Lung microvascular endothelial cell (primary cell): ENCODE measurements at regions not wholly inside any gene's neighbourhood (a gene's known extent, or its start where the extent isn't known, plus 50 kb on each side); places are given as distances from the start of the nearest gene placed in this dataset.
A peak's percentile ranks its signal among the peaks of the same experiment; 100 is the strongest.

Experiments used
- DNase-seq, 2 donors: peaks; one replicate each; pipeline versions ENCODE4 v3.0.0 to v3.0.0-alpha.2; 2010; ENCODE audit warnings: low read depth in 2 of 2

- DNase-seq = peak in 1 of 2 donors; percentile 24
These were observed 172.5 kb upstream of the LRIG1 start for GRCh38 chr3:66673293-66673692.

DNA sequence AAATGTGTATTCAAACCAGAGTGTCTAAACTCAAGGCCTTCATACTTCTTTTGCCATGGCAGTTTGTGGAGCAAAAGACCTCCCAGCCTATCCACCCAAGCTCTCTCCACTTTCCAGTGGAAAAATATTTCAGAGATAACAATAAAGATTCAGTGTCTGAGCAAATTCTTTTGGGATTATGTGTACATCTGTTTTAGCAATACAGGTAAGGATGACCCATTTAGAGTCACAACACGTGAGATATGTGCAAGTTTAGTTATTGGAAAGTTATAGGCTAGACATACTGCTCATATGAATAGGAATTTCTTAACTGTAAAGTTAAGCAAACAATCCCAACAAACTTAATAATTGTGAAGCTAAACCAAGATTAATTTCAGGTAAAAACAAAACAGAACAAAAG is 174.5 kb upstream of the LRIG1 start:
- peak in 1 of 2 donors; percentile 88 for DNase-seq

- peak in 1 of 2 donors; percentile 24 for DNase-seq
These were observed 191.4 kb upstream of the LRIG1 start for GRCh38 chr3:66692042-66692765.

GRCh38 chr3:66692766-66693150 is 191.9 kb upstream of the LRIG1 start:
- no peak for DNase-seq

GRCh38 chr3:66693461-66694031 is 192.7 kb upstream of the LRIG1 start:
- DNase-seq = peak in 1 of 2 donors; percentile 29

- DNase-seq = no peak
These were observed 201.3 kb upstream of the LRIG1 start for GRCh38 chr3:66702126-66702525.

- no peak for DNase-seq
These were observed 202.7 kb upstream of the LRIG1 start for GRCh38 chr3:66703501-66703900.

- DNase-seq = no peak
These were observed 204.3 kb upstream of the LRIG1 start for GRCh38 chr3:66705076-66705475.

- no peak for DNase-seq
These were observed 206.1 kb upstream of the LRIG1 start for GRCh38 chr3:66706890-66707289.

DNA sequence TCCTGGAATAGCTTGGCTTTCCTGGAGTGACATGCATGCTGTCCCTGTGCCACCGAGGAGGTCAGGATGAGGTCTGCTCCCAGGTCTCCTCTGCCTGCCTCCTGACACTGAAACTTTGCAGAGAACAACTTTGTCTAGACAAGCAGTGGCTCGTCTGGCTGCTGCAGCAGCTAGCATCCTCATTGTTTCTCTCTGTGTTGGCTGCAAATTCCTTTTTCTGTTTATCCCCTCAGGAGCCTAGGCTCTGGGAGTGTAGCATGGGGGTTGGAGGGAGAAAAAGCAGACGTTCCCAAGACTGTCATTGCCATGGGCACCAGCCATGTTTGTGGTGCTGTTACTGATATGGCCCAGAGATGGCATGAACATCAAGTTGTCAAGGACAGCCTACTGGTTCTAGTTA is 208.7 kb upstream of the LRIG1 start:
- no peak for DNase-seq

GRCh38 chr3:66712210-66712609 is 211.4 kb upstream of the LRIG1 start:
- no peak for DNase-seq

DNA sequence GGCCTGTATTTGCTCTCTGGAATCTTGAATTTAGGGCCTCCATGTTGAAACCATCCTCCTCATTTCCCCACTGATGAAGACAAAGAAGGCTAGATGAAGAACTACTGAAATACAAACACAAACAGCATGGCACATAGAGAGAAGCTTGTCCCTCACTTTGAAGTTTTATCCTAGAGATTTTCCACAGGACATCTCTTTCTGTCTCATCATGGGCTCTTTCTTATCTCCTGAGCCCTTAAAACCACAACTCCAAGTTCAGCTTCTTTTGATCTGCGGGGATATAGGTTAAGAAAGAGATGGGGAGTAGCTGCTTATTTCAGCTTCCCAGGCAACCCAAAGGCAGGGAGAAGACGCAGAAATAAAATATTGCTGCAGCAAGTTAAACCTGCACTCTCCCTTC is 213.1 kb upstream of the LRIG1 start:
- no peak for DNase-seq

DNA sequence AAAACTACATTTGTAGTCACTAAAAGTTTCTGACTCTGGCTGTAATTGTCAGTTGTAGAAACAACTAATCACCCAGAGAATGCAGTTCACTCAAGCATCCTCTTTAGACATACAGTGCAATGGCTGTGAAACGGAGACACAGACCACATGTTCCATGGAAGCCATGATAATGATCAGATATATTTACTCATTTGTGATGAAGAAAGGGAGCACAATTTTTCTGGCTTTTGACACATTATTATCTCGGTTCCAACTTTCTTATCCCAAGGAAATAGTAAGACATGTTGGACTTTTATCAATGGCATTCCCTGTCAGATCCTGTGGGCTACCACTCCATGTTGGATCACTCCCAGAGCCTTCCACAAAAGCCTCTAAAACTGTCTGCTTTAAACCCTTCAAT is 215.0 kb upstream of the LRIG1 start:
- DNase-seq = no peak

- DNase-seq = no peak
These were observed 217.0 kb upstream of the LRIG1 start for GRCh38 chr3:66717806-66718205.

GRCh38 chr3:66719796-66720356 is 219.1 kb upstream of the LRIG1 start:
- DNase-seq = no peak

- DNase-seq = no peak
These were observed 219.7 kb upstream of the LRIG1 start for GRCh38 chr3:66720508-66720907.

- DNase-seq = peak; percentile 9 to 78
These were observed 221.9 kb upstream of the LRIG1 start for GRCh38 chr3:66722675-66723074.

- DNase-seq = peak in 1 of 2 donors; percentile 1
These were observed 222.4 kb upstream of the LRIG1 start for GRCh38 chr3:66723231-66723630.

- DNase-seq = no peak
These were observed 229.0 kb upstream of the LRIG1 start for GRCh38 chr3:66729687-66730393.

DNA sequence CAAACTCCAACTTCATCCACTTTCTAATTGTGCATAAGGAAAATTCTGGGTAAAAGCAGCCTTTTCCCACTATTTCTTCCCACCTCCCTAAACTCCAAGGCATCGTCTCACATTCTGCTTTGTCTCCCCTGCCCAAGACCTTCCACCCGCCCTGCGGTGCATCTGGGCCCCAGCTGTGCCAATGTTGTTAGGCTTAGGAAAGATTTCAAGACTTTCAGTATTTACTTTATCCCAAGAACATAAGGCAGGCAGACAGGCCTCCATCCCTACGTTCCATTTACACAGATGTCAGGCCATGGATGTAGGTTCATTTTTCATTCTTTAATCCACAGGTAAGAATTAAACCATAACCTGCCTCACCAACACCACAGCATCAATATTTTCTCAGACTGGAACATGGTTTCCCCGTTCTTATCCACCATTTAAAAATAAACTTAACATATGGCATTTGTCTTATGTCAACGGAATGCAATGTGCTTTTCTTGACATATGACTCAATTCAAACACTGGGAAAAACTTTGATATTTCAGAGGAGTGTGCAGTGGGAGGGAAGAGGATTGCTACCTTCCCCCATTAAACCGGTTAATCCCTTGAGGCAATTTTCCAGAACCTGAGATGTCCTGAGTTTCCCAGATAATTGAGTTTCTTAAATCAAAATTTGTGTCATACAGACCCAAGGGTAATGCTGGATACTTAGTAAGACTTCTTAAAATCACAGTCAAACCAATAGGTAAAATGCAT is 238.0 kb upstream of the LRIG1 start:
- DNase-seq = no peak

- no peak for DNase-seq
These were observed 239.4 kb upstream of the LRIG1 start for GRCh38 chr3:66740260-66740659.

DNA sequence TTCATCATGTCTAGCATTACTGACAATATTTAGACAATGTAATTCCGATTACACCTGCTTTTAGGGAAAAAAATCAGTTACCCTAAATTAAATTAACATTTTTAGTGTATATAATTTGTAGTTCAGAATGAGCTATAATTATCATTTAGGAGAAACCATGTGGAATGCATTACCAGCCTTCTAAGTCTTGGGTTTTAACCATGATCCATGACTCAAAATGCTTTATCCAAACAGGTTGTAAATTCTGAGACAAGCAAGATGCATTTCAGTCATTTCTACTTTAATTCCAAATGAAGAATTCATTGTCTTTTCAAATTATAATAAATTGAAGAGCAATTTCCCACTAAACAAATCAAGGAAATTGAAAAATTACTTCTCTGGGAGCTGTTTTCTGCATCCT is 243.7 kb upstream of the LRIG1 start:
- DNase-seq = no peak
